Mucosa of descending colon (tissue), 3 donors: ENCODE measurements at regions not wholly inside any gene's neighbourhood (a gene's known extent, or its start where the extent isn't known, plus 50 kb on each side); places are given as distances from the start of the nearest gene placed in this dataset.

Experiments used
- ATAC-seq: fragments of 200-7000 bp; cut with Tn5 transposase; one replicate; pipeline ENCODE4 v1.9.1; 2020; ENCODE audit warnings: mild to moderate bottlenecking, moderate library complexity
- DNase-seq, 3 donors: peaks; one replicate each; pipeline ENCODE4 v3.0.0-alpha.2; 2020
- H3K36me3 ChIP-seq: fragments of 200-600 bp; one replicate; pipeline ENCODE4 v1.8.0; 2021; ENCODE audit warnings: low read depth, mild to moderate bottlenecking
- H3K4me1 ChIP-seq: fragments of 200-600 bp; one replicate; pipeline ENCODE4 v1.8.0; 2021; ENCODE audit warnings: low read depth, mild to moderate bottlenecking
- H3K4me3 ChIP-seq: fragments of 200-600 bp; one replicate; pipeline ENCODE4 v1.8.0; 2021; ENCODE audit warnings: mild to moderate bottlenecking
- H3K9me3 ChIP-seq: fragments of 200-600 bp; one replicate; pipeline ENCODE4 v1.8.0; 2021; ENCODE audit warnings: mild to moderate bottlenecking
- CTCF ChIP-seq: fragments of 200-600 bp; IDR thresholded peaks from one replicate; pipeline ENCODE4 v1.8.0; 2022; ENCODE audit warnings: antibody characterized with exemption, mild to moderate bottlenecking
- intact Hi-C, 2 donors: fragments of 100-400 bp; cut with DNase I in 1 of 2; cut with micrococcal nuclease in 1 of 2; formaldehyde crosslinking; loops; one replicate each; pipeline versions ENCODE4 v1.11.0 to v1.11.1; 2022; cut with DNase I, micrococcal nuclease
- donor health status: DM: no; HTN: no; CAD: no; lungs with moderate emphysema.
- donor health status: DM: no; HTN: no; CAD: no.
- donor health status: DM: no; HTN: yes; CAD: no.

GRCh38 chr20:5675103-5676091, 64.6 kb upstream of the GPCPD1 start:
- Histone ChIP-seq H3K4me1 (no peaks in the 10 kb centered on the region), H3K36me3 (no peaks in the 10 kb centered on the region), H3K4me3 (no peak overlapping the region), H3K9me3 (no peaks in the 10 kb centered on the region)
- no peak for TF ChIP-seq CTCF
- intact Hi-C loops = no loop called here
- DNase-seq (no peak), ATAC-seq (peak; percentile 24)

GRCh38 chr20:5674176-5674660, 63.4 kb upstream of the GPCPD1 start:
- DNase-seq = no peak
- no peak for TF ChIP-seq CTCF
- Histone ChIP-seq H3K4me3 (no peak overlapping the region), H3K36me3 (no peaks in the 10 kb centered on the region), H3K4me1 (no peaks in the 10 kb centered on the region), H3K9me3 (no peaks in the 10 kb centered on the region)
- ATAC-seq = peak; percentile 53
- intact Hi-C loops = no loop called here

GRCh38 chr20:5670874-5671273, 60.1 kb upstream of the GPCPD1 start:
- no peaks in the 10 kb centered on the region for H3K9me3 ChIP-seq
- no peaks in the 10 kb centered on the region for H3K4me1 ChIP-seq
- no peaks in the 10 kb centered on the region for H3K36me3 ChIP-seq
- no peak overlapping the region for H3K4me3 ChIP-seq
- TF ChIP-seq CTCF = no peak
- intact Hi-C loops = no loop called here
- DNase-seq (no peak), ATAC-seq (no peak)

- Histone ChIP-seq H3K36me3 (no peaks in the 10 kb centered on the region), H3K4me1 (no peaks in the 10 kb centered on the region), H3K4me3 (no peak overlapping the region), H3K9me3 (no peaks in the 10 kb centered on the region)
- TF ChIP-seq CTCF = no peak
- ATAC-seq (no peak), DNase-seq (no peak)
- intact Hi-C loops = no loop called here
Observed at GRCh38 chr20:5670036-5670536, 59.3 kb upstream of the GPCPD1 start.

- H3K4me1 ChIP-seq = no peaks in the 10 kb centered on the region
- no peak overlapping the region for H3K4me3 ChIP-seq
- intact Hi-C loops = no loop called here
- H3K9me3 ChIP-seq = no peaks in the 10 kb centered on the region
- DNase-seq (no peak), ATAC-seq (no peak)
- H3K36me3 ChIP-seq = no peaks in the 10 kb centered on the region
- TF ChIP-seq CTCF = no peak
Observed at GRCh38 chr20:5668529-5668868, 57.7 kb upstream of the GPCPD1 start.
